Fibroblast of pulmonary artery (primary cell): ENCODE measurements at regions not wholly inside any gene's neighbourhood (a gene's known extent, or its start where the extent isn't known, plus 50 kb on each side); places are given as distances from the start of the nearest gene placed in this dataset.

Source experiments
- DNase-seq: peaks from one replicate; pipeline ENCODE4 v3.0.0-alpha.2; 2010; ENCODE audit warnings: low read depth
- H3K4me3 ChIP-seq: replicated peaks from 2 replicates; pipeline ENCODE4 v1.5.1; 2011; ENCODE audit warnings: low read depth, mild to moderate bottlenecking, control low read depth, low read length, moderate library complexity
- TF ChIP-seq, protein P1 (sequence below): IDR thresholded peaks from 2 replicates; pipeline ENCODE4 v1.5.1; 2011; ENCODE audit warnings: mild to moderate bottlenecking, control low read depth, low read length, inconsistent platforms; ENCODE audit errors: missing control alignments

DNA sequence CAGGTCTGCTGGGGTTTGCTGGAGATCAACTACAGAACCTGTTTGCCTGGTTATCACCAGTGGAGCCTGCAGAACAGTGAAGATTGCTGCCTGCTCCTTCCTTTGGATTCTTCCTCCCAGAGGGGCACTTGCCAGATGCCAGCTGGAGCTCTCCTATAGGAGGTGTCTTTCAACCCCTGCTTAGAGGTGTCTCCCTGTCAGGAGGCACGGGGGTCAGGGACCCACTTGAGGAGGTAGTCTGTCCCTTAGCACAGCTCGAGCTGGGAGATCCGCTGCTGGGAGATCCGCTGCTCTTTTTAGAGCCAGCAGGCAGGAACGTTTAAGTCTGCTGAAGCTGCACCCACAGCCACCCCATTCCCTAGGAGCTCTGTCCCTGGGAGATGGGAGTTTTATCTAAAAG, 1806.3 kb upstream of the ADGRL3 start:
- DNase-seq, result no peak
- TF ChIP-seq, protein P1, sequence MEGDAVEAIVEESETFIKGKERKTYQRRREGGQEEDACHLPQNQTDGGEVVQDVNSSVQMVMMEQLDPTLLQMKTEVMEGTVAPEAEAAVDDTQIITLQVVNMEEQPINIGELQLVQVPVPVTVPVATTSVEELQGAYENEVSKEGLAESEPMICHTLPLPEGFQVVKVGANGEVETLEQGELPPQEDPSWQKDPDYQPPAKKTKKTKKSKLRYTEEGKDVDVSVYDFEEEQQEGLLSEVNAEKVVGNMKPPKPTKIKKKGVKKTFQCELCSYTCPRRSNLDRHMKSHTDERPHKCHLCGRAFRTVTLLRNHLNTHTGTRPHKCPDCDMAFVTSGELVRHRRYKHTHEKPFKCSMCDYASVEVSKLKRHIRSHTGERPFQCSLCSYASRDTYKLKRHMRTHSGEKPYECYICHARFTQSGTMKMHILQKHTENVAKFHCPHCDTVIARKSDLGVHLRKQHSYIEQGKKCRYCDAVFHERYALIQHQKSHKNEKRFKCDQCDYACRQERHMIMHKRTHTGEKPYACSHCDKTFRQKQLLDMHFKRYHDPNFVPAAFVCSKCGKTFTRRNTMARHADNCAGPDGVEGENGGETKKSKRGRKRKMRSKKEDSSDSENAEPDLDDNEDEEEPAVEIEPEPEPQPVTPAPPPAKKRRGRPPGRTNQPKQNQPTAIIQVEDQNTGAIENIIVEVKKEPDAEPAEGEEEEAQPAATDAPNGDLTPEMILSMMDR, result no peak
- H3K4me3 ChIP-seq, result no peak overlapping the region

DNA sequence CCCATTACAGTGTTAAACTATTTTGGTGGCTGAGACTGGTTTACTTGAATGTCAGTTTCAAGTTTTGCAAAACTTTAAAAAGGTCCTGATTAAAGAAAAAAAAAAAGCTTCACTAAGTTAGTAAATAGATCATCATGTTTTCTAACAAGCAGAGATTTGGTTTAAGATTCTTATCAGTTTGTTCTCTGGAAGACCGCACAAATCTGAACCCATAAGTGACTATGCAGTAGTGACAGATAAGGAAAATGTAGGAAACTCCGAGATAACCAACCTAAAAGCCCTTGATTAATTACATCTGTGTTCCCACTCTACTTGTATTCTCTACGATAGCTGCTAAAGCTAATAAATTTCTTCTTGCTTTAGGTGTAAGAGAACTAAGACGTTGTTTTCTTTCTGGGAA, 1799.8 kb upstream of the ADGRL3 start:
- H3K4me3 ChIP-seq, result no peak overlapping the region
- no peak for DNase-seq
- TF ChIP-seq, protein P1, result no peak

DNA sequence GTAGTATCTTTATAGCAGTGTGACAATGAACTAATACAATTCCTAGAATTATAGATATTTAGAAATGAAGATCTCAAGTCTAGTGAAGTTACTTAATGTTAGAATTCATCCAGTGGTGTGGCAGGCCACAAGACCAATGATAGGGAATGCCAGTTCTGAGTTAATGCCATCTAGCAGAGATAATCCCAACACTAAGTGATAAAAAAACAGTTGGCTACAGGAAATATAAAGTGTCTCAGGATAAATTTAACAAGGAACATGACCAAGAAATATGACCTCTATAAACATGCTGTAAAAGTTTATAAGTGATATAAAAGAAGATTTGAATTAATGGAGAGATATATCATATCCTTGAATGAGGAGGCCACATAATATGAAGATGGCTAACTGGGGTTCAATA, 1790.5 kb upstream of the ADGRL3 start:
- no peak for DNase-seq
- TF ChIP-seq, protein P1, result no peak
- no peak overlapping the region for H3K4me3 ChIP-seq

DNA sequence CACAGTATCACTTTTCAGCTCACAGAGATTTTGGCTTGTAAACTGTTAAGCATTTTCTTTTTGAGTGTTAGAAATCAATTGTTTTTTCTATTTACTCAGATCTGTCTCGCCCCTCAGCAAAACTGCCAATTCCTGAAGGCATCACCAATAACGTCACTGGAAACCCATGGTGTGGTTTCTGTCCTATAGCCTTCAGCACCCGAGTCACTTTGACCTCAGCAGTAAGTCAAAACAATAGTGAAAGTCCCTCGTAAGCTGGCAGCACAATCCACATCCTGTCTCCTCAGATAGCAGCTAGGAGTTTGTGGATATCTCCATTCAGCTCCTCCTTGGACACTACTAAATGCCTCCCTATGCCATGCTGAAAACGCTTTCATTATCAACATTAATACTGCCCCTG, 1787.4 kb upstream of the ADGRL3 start:
- no peak for DNase-seq
- no peak overlapping the region for H3K4me3 ChIP-seq
- TF ChIP-seq, protein P1, result no peak

DNA sequence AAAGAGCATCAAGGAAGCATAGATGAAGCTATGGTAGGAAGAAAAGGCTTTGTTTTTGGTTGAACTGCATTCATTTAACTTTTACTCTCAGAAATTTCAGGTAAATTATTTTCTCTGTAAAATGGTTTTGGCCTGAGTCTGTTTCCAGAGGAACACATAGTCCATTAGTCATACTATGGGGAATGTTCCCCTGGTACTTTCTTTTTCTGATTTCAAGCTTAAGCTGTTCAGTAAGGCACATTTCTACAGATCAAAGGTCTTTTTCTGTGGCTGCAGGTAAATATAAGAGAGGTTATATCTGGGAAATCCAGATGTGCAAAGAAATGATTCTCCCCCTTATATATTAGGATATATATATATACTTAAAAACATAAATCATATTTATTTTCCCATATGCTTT, 1744.4 kb upstream of the ADGRL3 start:
- DNase-seq, result no peak
- TF ChIP-seq, protein P1, result no peak
- H3K4me3 ChIP-seq, result no peak overlapping the region

DNA sequence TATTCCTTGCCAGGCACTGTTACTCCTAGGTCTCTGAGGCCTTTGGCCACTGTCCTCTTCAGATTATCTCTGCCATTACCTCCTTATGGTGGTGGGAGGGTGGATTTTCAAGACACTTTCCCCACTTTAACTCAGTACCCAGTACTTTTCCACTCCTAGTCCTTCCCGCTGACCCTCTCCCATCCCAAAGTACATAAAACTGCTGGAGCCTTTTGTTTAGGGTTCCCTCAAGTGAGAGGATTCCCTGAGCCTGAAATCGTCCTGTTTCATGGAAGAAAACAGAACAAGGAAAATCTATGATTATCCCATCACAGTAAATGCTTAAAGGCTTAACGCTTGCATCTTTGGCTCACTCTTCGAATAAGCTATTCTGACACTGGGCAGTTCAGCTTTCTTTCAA, 1742.5 kb upstream of the ADGRL3 start:
- TF ChIP-seq, protein P1, result no peak
- no peak overlapping the region for H3K4me3 ChIP-seq
- no peak for DNase-seq

DNA sequence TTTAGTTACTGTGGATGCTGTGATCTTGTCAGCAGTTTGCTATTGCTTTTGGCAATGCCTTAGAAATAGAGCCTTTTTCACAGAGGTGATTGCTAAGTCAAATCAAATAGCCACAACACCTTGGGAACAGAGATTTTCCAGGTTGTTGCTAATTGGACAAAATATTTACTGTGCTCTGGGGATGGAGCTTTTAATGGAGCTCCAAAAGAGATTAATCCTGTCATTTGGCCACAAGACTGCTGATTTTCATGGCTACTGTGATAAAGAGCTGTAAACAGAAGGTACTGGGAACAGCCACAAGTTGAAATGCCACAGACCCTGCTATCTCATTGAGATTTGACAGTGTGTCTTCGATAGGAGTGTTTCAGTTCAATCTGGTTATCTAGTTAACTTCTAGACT, 1715.2 kb upstream of the ADGRL3 start:
- DNase-seq, result no peak
- no peak overlapping the region for H3K4me3 ChIP-seq
- TF ChIP-seq, protein P1, result no peak
